PC-9 (cell line): ENCODE measurements at regions not wholly inside any gene's neighbourhood (a gene's known extent, or its start where the extent isn't known, plus 50 kb on each side); places are given as distances from the start of the nearest gene placed in this dataset.

Source experiments
- EZH2 ChIP-seq: fragments of 200-600 bp; sonication (generic); IDR thresholded peaks from 2 replicates; pipeline ENCODE4 v1.8.0; 2017; ENCODE audit warnings: antibody characterized with exemption, low read depth
- TF ChIP-seq, protein P1 (sequence below): fragments of 200-600 bp; sonication (generic); conservative IDR thresholded peaks from 2 replicates; pipeline ENCODE4 v1.6.1; 2017; ENCODE audit warnings: mixed run types, antibody characterized with exemption, mild to moderate bottlenecking, moderate library complexity

DNA sequence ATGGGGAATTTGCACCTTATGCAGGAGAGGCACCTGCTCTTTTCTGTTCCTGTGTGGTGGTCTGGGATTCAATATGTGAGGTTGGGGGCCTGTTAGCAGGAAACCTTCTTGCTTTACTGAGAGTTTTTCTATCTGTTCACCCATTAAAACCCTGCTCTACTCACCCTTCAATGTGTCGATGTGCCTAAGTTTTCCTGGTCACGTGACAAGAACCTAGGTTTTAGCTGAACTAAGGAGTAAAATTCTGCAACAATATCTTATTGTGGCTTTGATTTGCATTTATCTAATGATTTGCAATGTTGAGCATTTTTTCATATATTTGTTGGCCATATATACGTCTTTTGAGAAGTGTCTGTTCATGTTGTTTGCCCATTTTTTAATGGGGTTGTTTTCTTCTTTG is 979.9 kb downstream of the HACE1 start:
- TF ChIP-seq, protein P1, sequence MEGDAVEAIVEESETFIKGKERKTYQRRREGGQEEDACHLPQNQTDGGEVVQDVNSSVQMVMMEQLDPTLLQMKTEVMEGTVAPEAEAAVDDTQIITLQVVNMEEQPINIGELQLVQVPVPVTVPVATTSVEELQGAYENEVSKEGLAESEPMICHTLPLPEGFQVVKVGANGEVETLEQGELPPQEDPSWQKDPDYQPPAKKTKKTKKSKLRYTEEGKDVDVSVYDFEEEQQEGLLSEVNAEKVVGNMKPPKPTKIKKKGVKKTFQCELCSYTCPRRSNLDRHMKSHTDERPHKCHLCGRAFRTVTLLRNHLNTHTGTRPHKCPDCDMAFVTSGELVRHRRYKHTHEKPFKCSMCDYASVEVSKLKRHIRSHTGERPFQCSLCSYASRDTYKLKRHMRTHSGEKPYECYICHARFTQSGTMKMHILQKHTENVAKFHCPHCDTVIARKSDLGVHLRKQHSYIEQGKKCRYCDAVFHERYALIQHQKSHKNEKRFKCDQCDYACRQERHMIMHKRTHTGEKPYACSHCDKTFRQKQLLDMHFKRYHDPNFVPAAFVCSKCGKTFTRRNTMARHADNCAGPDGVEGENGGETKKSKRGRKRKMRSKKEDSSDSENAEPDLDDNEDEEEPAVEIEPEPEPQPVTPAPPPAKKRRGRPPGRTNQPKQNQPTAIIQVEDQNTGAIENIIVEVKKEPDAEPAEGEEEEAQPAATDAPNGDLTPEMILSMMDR = no peak
- no peak for TF ChIP-seq EZH2
